NCI-H1436 treated with DMSO at 0.1 percent for 48 hours (cell line): ENCODE measurements at regions not wholly inside any gene's neighbourhood (a gene's known extent, or its start where the extent isn't known, plus 50 kb on each side); places are given as distances from the start of the nearest gene placed in this dataset.
"Not testable (repeated sequence)": the region's sequence is repeated elsewhere in the genome, so short reads cannot be mapped to it uniquely, and the experiment has no call there.

Experiments used
- DNase-seq: peaks from one replicate; lab custom pipeline; 2025; lab: John Stamatoyannopoulos, UW

DNA sequence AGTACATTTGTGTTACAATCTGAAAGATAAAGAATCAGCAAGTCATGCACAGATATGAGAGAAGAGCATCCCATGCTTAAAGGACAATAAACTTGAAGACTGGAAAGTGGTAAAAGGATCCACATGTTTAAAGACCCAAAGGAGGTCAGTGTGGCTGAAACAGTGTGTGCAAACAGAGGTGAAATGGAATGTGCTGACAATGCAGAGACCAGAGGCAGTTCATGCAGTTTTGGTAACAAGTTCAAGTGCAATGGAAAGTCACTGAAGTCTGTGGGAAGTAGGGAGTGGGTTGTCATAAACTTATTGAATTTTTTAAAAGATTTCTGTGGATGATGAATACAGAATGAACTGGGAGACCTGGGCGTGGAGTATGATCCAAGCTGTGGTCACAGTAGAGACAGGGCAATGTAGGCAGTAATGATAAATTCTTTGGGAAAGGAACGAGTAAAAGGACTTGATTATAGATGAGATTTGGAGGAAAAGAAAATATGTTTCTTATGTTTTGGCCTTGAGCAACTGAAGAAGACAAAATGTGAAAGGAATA lies 408.0 kb downstream of the HGF start:
- DNase-seq, result no peak

DNA sequence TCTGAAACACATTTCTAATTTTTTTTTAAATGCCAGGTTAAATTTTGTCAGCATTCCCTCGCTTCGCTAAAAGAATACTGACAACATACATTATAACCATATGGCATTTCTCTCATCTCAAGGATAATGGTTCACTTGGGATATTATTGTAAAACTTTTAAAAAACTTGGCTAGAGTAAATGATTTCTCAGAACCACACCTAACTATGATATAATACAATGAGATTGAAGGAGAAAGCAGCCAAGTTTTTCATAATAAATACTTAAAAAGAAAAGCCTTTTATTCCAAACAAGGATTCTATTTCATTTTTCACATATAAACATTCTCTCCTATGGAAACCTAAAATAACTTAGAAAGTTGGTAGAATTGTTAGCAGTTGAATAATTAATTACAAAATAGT lies 413.9 kb downstream of the HGF start:
- no peak for DNase-seq

DNA sequence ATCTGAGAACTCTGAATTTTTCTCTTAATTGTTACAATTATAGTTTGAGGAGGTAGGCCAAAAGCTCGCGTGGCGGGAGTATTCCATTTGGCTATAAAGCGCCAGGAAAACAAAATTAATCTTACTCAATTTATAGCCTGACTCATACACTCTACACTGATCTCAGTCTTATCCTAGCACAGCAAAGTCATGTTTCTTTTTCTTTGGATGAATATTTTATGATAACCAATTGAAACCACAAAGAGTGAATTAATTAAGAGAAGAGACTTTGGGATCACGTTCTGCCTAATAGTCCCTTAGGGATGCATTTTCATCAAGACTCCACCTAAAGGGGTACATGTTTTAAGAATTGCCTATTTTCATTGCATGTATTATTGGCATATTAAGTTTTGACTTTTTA lies 420.8 kb downstream of the HGF start:
- DNase-seq, result no peak

DNA sequence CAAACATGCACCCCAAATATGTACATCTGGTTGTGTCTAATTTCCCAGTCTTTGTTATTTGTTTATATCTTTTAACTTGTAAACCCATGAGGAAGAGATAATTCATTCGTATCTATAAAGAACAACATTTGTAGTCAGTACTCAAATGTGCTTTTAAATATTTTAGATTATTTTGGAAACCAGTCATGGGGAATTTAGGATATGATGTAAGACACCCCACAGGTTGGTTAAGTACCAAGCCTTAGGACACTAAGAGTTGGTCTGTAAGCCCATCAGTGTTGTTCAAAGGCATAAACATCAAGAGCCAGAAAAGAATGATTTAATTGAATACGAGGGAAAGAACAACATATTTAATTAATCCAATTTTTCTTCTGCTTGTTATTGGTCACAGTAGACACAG lies 421.1 kb upstream of the SEMA3C start:
- no peak for DNase-seq

DNA sequence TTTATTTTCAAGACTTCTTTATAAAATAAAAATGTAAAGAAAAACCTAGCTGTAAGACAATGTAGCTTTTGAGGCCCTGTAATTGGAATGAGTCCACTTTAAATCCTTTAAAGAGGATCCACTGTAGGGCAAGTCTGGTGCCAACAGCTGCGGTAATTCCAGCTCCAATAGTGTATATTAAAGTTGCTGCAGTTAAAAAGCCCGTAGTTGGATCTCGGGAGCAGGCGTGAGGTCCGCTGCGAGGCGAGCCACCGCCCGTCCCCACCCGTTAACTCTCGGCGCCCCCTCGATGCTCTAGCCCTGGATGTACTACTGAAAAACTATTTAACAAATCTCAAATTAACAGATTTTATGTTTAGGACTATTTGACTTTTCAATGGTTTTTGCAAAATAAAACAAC lies 414.7 kb upstream of the SEMA3C start:
- no peak for DNase-seq

DNA sequence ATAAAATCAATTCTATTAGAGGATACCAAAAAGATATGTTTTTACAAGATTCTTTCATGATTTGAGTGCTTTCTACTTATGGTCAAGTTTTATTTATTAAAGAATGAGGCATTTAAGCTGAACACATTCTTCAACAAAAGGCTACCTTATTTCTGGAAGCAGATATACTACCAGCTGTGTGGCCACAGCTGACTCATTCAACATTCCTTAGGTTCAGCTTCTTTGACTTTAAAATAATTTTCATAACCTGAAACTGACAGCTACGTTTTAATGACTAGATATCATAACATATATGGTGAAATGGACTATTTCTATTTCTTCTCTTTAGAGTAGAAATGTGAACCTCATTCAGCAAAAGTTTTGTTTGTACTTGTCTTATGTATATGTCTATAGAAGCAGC lies 414.2 kb upstream of the SEMA3C start:
- DNase-seq, result no peak

DNA sequence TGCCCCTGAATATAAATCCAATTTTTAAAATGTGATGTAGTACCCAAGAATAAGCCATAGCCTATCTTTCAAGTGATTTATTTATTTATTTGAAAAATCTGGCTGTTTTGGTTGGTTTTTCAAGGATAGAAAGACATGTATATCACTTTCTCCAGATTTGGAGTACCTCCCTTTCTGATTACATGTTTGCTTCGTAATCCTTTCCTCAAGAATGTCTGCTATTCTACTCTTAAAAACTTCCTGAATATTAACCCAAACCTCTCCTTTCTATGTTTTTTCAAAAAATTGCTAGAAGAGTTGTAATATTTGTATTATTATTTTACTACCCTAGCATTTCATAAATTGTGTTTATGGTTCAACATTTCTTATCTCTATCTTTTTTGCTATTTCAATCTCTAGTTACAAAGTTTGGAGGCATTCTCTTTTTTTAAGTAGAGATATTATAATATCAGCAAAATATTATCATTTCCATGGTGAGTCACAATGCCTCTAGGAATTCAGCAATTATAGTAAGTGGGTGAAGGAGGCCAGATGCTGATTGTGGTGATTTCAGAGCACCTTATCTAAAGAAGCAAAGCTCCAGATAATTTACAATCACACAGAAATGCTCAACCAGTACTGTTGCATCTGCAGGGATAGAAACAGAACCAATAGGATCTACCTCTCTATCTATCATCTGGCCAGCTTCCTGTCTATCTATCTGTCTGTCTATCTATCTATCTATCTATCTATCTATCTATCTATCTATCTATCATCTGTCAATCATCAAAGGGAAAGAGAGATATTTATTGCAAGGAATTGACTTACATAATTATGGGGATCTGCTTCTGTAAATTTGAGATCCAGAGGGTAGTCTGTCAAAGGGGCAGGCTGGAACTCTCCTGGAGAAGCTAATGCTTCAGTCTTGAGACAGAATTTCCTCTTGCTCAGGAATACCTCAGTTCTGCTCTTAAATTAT lies 412.5 kb upstream of the SEMA3C start:
- DNase-seq, result no peak

DNA sequence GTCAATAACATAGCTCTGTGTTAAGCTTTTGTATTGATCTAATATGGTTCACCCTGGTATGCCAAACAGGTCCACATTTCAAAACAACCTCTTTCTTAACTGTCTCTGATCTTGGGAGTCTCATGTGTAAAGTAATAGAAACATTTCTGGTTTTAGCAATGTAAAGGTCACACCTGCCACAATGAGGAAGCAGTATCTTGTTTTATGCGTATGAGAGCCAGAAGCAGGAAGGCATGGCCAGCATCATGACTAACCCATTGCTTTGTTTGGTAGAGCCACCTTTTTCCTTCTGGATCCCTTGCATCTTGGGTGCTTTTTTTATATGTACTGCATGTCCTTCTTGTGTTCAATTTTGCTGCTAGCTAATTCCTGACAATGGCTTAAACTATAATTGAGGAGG lies 411.3 kb upstream of the SEMA3C start:
- no peak for DNase-seq

DNA sequence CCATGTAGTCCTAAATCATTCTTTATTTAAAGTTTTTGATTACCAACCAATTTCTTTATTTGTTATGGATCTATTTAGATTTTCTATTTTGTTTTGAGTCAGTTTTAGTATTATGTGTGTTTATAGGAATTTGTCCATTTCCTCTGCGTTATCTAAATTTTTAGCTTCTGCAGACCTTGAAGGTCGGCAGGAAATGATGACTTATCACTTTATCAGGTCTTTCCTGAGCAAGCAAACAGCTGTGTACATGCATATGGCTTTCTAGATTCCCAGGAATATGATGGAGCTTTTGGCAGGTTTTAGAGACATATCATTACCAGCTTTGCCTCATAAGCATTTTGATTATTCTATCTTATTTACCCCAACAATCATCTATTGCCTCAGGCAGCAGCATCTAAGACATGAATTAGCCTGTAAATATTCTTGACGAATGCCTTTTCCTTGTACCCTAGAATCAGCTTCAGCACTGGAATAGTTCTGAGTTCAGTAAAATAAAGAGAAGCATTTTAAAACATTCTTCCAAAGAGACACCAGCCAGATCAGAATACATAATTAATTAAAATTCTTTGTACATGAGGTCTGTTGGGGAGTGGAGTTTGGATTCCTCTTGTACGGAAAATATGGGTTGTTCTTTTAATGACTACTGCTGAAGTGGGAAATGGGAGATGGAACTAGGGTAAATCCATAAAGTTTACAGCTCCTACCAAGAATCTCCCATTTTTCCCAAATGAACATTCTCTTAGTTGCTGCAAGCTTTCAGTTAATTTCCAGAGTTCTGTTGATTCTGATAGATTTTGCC lies 408.8 kb upstream of the SEMA3C start:
- no peak for DNase-seq

DNA sequence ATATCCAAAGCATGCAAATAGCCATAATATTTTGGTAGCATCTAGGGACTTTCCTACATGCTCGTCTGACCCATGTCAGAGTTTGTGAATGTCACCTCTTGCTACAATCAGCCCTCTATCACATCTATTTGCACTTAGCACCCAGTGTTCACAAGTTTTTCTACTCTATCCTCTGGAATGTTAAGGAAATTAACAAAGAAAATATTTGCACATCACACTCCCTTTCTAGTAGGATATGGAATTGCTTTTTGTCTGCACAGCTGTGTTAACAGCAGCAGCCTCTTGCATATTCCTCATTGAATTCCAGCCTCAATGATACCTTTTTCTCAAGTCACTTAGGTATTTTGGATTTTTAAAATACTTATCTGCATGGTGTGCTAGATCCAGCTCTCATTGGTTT lies 403.1 kb upstream of the SEMA3C start:
- no peak for DNase-seq

DNA sequence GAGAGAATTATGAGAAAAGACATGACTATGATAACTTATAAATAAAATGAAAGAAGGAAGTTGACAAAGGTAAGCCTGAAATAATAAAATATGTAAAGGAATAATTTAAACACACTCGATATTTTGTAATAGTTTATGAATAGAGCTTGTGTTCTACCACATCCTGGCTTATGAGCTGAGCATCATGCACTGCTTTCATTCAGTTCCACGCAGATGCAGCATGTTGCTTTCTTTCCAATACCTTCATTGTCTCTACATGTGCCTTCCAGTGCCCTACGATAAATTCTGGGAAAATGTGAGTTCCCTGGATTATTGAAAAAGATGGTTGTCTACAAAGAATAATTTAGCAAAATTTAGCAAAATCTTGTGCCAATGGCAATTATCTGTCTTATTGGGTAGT lies 398.9 kb upstream of the SEMA3C start:
- DNase-seq, result no peak

DNA sequence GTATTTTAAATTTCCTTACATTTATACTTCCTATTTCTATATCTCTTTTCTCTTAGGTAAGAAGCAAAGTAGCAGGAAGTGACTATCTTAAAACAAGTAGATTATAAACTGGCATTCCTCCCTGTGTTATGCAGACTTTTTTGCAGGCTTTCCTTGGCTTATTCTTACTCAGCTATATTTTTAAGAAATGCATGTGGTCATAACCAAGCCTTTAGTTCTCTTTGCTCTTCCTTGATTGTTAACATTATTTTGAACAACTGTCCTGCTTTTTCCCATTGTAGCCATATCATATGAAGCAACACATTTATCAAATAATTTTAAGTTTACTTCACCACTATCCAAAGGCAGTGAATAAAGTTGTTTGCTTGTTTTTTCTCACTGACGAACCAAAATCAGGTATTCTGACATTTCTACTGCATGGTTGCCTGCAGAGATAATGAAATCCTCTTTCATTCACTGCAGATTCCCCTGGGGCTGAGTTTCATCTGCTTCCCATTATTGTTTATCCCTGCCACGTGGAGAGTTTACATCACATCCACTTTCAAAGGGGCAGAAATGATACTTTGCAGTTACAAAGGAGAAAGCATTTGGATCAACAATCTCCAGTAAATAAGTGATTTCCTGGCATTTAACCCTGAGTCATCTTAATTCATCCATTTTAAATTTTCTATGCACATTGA lies 389.9 kb upstream of the SEMA3C start:
- DNase-seq, result no peak

DNA sequence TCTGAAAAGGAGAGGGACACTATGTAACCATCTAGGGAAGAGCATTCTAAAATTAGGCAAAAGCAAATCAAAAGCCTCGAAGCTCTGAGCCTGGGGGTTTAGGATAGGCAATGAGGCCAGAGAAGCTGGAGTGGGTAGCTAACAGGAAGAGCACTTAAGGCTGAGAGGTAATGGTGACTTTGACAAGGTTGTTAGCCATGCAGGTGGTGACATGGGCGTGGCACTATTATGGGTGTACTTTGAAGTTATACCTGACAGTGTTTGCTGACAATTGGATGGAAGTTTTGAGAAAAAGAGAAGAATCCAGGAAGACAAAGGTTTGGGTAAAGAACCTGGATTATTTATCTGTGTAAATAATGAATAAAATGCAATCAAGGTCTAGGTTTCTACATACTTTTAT lies 383.0 kb upstream of the SEMA3C start:
- no peak for DNase-seq

DNA sequence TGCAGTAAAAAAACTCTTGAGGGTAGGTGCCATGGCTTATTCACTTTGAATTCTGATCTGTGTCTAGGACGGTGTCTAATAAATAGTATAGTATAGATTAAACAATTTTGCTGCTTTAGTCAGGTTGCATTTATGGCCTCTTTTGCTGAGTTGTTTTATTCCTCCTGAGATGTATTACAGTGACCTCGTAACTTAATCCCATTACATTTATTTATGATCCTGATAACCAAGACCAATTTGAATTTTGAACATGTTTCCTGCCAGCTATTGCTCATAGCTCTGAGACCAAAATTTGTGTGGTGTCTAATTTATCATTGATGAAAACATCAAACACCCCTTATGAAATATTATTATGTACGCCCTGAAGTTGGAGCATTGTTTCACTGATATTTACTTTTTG lies 381.9 kb upstream of the SEMA3C start:
- DNase-seq, result no peak

DNA sequence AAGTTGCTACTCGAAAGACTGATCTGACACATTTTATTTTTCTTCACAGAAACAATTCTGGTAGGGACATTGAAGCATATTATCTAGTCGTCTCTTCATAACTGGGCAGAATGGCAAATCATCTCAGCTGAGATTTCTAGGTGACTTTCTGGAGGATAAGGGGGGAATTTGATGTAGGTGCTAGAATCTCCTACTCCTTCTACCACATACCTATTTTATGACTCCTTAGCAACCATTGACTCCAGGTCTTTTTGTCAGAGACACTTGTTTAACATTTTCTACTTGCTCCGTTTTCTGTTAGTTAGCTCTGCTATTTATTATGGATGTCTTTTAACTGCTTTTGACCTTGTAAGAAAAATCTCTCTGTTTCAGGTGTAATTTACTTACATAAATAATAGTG lies 380.9 kb upstream of the SEMA3C start:
- no peak for DNase-seq

DNA sequence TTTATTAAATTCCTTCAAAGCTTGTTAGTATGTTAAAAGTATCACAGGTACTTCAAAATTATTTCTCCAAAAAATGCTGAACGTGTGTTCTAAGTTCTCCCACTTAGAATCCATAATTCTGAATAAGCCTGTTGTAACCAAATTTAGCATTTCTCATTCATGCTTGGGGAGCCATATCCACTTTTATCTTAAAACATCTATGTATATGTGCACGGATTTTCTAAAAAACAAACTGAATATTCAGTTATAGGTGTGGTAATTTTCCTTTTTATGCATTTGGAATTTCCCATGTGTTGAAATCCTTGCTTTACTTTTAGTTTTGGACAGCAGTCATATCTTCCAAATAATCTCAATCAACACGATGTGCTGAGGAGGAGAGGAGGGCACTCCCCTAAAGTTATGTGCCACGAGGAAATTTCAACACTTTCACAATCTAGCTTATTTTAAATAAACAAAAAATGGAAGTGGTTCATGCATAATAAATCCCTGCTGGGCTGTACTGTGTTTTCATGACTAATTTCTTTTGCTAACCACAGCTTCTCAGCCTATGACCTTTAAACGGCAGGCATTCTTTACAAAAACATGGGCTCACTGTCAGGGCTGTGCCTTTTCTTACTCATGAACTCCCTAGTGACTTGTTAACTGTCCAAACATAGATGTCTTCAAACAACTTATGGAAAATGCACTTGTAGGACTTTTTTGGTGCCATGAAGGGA lies 380.3 kb upstream of the SEMA3C start:
- DNase-seq, result no peak

DNA sequence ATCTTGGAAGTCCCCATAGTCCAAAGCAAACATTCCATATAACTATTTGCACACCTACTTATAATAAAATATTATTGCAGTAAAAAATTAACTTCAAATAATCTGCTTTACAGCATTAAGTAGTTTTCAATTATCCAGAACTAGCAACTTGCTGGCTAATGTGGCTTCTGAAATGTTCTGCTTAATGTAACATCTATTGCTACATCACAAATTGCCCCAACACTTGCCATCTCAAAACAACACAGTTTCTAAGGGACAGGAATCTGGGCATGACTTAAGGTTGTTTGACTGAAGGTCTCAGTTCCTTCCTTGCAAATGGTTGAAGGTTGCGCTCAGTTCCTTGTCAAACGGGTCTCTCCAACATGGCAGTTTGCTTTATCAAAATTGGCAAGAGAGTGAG lies 378.5 kb upstream of the SEMA3C start:
- DNase-seq, result no peak

DNA sequence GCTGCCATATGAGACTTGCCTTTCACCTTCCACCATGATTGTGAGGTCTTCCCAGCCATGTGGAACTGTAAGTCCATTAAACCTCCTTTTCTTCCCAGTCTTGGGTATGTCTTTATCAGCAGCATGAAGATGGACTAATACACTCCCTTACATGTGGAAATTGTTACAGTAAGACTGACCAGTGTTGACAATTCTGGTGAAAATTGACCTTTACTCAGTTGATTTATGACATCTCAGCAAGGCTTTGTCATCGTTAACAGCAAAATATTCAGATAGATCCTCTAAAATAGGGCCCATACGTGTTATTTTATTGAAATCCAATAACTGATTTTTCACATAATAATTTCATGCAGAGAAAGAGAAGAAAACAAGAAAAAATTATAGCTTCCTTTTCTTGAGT lies 377.9 kb upstream of the SEMA3C start:
- DNase-seq, result no peak

DNA sequence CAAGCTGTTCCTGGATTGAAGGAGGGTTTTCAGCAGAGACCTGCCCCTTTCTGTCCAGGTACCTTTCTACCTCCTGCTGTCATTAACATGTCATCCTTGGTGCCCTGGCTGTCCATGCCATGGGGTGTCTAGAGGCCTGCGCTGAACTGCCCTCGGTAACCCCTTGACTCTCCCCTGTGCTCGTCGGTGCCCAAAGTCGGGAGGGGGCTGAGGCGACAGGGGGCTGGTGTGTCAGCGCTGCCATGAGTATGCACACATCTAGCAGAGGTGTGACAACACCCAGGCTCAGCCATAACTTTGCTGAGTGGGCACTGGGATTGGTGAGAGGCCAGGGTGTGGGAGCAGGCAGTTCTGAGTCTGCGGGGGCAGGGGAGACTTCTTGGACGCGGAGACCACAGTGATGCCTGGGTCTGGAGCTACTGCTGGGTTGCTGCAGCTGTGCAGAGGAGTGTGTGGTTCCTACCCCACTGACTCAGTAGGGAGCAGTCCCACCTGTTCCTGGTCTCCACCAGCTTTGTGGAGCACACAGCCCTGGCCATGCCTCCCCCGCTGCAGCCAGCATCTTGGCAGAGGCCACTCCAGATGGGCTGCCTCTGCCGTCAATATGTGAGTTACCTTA lies 376.2 kb upstream of the SEMA3C start:
- no peak for DNase-seq

DNA sequence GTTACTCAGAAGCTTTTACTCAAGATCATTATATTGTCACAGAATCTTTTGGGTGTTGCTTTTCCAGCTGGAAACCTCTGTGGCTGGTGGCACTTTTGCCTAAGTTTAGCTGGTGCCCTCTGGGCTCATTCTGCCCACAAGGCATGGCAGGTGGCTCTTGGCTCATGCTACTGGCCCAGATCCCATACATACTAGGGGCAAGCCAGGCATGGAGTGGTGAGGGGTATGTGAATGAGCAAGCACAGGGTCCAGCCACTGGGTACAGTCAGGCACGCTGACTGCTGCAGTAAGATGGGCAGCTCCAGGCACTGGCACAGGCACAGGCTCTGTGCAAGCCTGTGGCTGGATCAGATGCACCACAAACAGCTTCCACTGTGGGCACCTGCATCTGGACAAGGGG lies 375.0 kb upstream of the SEMA3C start:
- no peak for DNase-seq

DNA sequence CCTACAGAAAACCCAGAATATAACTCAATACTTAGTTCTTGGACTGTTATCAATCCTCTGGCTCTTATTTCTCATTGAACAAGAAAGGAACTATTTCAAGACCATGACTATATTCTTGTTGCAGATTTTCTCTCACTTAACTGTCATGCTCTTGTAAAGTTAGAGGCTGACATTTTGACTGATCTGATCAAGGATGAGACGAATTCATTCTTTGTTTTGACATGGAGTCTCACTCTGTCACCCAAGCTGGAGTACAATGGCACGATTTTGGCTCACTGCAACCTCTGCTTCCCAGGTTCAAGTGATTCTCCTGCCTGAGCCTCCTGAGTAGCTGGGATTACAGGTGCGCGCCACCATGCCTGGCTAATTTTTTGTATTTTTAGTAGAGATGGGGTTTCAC lies 367.9 kb upstream of the SEMA3C start:
- DNase-seq, result not testable (repeated sequence)
